Activated T-cell treated with anti-CD3 and anti-CD28 coated beads for 1 hour (primary cell): ENCODE measurements at regions not wholly inside any gene's neighbourhood (a gene's known extent, or its start where the extent isn't known, plus 50 kb on each side); places are given as distances from the start of the nearest gene placed in this dataset.
"Not testable (repeated sequence)": the region's sequence is repeated elsewhere in the genome, so short reads cannot be mapped to it uniquely, and the experiment has no call there.

ENCODE experiments used
- DNase-seq: peaks from one replicate; pipeline ENCODE4 v3.0.0-alpha.2; 2020; ENCODE audit warnings: low read depth

DNA sequence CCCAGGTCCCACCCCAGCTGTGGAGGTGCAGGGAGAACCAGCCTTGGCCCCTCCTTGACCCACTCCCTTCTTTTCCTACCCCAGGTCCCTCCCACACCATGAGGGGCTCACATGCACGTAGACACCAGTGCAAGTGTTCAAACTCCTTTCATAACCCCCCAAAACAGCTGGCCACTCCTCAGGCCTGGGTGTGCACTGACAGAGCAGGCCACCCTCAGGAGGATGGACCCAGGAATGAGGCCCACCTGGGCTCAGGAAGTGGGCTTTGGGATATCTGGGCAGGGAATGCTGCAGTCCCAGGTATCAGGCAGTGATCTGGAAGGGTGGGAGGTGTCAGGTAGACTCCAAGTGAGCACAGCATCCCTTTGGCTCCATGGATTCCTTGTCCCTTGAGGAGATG lies 723.8 kb downstream of the MATN1 start:
- no peak for DNase-seq

DNA sequence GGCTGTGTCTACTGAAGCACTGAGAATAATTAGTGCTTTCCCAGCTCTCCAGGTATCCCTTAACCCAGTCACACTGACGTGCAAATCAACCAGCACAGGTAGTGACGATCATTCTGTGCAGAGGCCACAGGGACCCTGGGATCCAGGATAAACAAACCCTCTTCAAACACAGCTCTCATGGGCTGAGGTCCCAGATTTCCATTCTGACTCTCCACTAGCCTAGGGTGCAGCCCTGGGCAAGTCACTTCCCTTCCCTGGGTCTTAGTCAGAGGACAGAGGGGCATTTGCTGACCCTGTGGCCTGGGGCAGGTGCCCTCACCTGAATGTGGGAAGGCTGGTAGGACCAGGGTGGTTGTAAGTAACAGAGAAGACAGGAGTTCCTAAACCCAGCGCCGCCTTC lies 724.7 kb downstream of the MATN1 start:
- DNase-seq: no peak

DNA sequence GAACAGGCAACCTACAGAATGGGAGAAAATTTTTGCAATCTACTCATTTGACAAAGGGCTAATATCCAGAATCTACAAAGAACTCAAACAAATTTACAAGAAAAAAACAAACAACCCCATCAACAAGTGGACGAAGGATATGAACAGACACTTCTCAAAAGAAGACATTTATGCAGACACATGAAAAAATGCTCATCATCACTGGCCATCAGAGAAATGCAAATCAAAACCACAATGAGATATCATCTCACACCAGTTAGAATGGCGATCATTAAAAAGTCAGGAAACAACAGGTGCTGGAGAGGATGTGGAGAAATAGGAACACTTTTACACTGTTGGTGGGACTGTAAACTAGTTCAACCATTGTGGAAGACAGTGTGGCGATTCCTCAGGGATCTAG lies 725.6 kb downstream of the MATN1 start:
- not testable (repeated sequence) for DNase-seq

DNA sequence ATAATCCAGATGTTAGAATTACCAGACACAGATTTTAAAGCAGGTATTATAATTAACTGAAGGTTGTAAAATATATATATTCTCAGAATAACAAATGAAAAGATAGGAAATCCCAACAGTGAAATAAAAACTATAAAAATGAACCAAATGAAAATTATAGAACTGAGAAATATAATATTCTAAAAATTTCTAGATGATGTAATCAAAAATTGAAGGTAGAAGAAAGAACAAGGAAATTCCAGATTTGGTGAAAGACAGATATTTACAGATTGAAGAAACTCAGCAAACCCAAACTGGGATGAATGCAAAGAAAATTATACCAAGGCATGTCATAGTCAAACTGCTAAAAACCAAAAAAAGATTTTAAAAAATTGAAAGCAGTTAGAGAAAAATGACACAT lies 729.4 kb downstream of the MATN1 start:
- no peak for DNase-seq

DNA sequence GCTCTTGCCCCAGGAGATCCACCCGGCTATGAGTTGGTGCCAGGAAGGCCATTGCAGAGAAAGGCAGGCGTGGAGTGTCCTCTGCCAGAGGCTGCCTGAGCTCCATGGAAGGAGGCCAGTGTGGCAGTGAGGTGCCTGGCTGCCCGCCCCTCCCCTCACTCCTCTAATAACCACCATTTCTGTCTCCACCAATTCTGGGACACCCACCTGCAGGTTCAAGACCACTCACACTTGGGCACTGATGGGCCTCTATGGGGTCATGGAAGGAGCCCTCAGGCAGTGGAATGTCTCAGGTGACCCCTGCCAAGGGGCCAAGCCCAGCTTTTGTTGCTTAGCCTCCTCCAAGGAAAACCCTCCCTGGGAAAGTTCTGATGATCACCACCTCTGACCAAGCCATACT lies 731.6 kb downstream of the MATN1 start:
- no peak for DNase-seq

DNA sequence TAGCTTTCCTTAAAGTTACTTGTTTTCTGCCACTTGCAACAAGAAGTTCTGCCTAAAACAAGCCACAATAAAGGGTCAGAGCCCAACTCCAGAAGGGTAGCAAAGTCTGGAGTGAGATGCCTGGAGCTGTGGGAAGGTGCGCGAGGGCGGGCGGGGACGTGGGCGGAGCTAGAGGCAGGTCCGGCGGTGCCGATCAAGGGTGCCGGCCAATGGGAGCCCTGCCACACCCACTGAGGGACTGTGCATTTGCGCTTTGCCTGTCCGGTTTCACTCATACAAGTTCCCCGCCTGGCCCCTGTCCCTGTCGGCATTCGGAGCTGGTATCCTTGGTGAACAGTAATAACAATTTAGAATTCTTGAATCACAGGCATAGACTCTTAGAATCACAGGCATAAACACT lies 732.4 kb downstream of the MATN1 start:
- DNase-seq: no peak

DNA sequence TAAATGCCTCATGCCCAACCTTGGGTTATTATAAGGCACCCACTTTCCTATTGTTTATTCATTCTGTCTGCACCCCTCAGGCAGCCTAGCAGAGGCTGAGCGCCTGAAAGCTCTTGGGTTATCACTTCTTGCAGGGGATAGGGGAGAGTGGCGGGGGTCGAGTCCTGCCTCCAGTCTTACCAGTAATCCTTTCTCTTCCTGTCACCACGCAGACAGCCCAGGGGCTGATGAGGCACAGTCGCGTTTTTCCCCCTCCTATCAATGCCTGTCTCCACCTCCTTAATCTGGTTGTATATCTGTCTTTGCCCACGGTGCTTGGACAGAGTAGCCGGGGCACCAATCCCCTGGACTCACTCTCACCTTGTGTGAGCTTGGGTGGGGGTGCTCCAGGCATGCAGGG lies 733.1 kb downstream of the MATN1 start:
- DNase-seq: no peak

DNA sequence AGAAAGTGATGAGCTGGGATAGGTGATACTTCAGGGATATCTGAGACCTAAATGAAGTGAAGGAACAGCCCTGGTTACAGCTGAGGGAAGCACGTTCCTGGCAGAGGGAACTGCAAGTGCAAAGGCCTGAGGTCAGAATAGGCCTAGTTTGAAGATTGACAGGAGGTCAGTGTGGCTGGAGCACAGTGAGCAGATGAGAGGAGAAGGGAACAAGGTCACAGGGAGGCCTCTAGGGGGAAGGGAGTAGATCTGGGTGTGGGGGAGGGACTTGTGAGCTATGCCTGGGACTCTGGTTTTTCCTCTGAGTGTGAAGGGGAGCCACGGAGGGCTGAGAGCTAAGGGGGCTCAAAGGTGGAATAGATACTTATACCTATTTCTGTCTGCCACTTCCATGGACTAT lies 736.4 kb downstream of the MATN1 start:
- DNase-seq: no peak

DNA sequence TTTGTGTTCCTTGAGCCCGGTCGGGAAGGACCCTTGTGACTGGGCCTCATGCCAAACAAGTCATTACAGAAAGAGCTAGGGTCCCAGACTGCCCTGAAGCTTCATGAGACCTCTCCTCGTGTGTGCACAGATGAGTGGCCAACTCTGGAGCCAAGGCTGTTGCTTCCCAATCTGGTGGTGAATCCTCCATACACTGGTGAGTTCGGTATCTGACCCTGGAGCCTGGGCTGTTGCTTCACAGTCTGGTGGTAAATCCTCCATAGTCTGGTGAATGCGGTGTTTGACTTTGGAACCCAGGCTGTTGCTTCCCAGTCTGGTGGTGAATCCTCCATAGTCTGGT lies 737.8 kb downstream of the MATN1 start:
- no peak for DNase-seq

DNA sequence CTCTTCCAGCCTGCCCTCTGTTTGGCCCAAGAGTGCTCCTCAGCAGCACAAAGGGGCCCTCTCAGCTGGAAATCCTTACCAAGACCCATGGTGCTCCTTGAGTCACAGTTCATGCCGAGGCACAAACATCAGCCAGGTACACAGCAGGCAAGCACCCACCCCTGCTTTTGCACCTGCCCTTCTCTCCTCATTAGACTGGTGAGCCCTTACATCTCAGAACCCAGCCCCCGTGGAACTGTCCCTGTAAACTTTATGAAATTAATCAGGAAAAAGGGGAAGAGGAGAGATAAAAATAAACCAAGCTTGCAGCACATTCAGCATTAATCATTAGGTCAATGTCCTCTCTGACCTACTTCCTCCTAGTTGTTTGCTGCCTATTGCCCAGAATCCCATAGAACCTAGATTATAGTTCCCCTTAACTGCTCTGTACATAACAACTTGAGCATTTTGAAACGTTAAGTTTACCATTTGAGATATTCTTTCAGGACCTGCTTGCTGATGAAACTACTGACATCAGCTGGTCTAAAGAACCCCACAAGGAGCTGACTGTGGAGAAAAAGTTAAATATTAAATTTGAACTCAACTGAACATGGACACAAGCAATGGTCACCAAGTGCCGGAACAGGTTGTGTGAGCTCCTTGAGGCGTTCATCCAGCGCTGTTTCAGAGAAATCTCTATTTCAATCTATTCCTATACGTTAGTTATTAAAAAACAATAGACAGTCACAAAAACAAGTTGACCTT lies 738.4 kb downstream of the MATN1 start:
- DNase-seq: no peak

DNA sequence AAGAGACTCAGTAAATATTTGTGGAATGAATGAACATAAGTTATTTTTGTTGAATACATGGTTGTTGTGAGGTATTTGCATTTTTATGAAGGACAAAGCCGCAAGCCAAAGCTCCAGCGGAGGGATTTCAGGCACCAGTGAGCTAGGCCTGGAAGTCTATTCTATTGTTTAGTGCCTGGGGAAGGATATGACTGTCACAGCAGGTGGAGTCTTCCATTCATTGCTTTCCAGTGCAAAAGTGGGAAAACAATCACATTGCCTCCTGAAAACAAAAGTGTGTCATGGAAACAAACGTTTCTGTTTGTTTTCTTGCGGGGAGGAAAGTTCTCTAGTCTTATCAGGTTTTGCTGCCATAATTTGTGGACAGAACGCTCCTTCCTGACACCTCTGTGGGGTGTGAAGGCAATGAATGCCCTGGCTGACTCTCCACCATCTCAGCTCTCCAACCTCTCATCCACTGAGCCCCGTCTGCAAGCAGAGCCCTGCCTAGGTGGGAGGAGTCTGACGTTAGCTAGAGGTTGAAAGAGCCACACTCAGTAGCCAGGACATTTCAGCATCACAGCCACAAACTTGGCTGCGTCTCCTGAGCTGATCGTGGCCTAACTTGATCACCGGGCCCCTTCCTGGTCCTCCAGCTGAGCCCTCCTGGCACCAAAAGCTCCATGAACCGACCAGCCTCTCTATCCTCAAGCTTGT lies 739.1 kb downstream of the MATN1 start:
- DNase-seq: no peak

DNA sequence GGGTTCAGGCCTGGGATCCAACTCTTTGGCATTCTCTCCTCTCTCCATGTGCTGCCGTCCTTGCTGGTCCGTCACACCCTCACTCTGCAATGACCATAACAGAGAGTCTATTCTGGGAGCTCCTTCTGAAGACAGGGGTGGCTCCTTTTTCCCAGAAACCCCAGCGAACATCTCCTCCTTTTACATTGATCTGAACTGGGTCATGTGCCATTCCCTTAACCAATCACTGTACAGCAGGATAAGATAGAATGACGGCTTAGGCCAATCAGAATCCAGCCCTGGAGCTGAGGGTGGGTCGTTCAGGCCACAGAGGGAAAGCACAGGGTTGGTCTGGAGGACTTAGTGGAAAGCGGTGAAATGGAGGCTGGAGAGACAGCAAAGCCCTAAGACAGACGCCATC lies 740.1 kb downstream of the MATN1 start:
- DNase-seq: no peak

DNA sequence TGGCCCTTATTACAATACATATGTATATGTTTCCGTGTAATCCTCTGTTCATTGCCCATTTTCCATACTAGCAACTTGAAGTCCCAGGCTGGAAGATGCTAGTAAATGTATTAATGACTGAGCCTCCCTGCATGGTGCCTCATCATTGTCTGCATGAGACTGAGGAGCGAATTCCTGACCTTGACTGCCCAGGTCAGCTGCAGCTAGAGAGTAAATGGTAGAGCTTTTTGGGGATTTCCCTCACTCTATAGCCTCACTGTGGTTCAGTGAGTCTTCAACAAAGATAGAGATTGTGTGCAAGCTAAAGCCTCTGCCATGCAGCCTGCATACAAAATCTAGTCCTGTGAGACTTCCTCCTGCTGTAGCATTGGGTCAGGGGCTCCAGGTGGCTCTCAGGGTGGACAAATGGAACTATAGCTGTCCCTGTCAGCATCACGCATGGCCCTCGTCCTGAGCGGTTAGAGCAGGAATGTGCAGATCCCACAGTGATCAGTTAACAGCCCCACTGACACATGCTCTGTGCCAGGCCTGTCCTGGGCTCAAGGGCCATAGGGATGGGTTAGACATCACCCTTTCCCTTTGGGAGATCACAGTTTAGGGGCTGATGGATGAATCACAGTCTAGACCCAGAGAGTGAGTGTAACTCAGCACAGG lies 741.7 kb downstream of the MATN1 start:
- no peak for DNase-seq

DNA sequence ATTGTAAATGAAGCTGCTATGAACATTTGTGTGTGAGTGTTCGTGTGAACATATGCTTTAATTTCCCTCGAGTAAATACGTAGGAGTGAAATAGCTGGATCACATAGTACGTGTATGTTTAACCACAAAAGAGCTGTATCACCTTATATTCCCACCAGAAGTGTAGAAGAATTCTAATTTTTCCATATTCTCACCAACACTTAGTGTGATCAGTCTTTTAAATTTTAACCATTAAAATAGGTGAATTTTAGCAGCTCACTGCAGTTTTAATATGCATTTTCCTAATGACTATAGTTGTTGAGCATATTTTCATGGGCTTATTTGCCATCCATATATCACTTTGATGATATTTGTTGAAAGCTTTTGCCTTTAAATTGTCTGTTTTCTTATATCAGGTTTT lies 741.2 kb downstream of the PTPRU start:
- no peak for DNase-seq

DNA sequence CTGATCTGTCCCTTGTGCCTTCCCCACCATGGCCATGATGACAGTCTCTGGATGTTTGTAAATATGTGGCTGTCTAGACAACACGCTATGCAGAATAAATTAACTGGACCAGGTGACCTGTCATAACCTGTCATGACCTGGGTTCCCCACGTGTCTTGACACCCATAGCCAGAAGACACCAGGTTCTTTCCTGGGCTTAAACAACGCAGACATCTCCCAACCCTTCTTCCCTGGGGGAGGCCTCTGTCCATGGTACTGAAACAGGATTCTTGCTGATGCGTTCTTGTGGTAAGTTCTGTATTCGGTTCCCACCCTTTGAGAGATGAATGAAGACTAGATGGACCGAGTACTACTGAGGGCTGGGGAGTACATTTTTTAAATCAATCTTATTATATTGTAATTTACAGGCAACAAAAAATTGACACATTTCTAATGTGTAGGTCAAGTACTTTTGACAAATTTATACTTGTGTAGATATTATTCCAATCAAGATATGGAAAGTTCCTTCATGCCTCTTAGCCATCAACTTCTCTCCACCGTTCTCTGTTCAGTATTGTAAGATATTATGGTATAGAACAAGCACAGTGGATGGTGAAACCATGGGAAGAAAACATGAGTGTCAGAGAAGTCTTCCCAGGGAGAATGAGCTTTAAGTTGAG lies 738.8 kb downstream of the PTPRU start:
- no peak for DNase-seq

DNA sequence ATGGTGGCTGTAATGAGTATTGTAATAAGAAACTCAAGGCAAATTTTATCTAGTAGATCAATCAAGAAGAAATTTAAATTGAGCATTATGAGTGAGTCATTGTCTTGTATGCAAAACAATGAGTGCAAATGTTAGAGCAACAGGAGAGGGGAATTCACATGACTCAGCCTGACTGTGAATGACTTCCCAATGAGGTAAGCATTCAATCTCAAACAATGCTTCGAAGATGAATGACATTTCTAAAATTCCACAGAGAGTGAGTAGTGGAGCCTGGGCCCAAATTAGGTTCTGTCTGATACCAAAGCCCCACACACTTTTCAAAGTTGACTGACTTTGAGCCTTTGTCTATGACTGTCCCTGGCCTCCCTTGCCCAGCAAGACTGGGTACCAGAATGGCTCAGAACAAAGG lies 738.0 kb downstream of the PTPRU start:
- no peak for DNase-seq

DNA sequence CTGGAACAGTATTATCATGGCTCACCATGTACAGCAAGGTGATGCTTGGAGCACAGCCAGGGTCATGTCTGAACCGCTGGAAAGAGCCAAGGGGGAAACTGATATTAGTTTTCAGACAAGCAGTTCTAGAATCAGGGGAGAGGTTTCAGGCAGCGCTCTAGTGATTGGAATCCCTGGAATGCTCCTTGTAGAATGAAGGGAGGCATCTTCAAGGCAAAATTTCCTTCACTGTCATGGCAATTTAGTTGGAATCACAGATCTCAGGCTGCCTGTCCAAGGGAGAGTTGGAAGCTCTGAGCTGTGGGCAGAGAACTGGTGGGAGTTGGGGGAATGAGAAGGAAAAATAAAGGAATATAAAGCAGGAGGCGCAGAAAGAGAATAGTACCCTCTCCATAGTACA lies 737.1 kb downstream of the PTPRU start:
- DNase-seq: no peak

DNA sequence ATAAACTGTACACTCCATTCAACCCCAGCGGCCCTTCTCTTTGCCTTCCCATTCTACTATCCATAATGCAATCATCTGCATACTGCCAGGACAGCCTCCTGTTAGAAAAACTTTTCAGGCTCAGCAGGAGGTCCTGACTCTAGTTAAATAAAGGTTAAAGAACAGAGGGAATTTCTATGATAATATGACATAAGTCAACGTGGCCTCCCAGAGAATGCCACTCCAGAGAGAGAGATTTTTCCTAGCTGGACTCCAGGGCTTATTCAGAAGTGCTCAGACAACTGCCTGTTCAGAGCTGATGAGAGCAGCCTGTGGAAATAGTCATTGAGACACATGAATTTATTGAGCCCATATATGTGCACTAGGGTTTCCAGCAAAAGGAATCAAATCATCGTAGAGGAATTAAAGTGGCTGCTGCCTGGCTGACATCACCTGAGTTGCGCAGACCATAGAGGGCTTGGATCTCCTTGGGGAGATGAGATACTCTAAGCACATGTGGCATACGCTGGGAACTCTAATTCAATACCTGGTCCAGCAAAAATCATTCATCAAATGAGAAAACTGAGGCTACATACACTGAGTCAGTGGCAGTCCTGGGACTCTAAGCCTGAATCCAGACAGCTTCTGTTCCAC lies 736.2 kb downstream of the PTPRU start:
- no peak for DNase-seq

DNA sequence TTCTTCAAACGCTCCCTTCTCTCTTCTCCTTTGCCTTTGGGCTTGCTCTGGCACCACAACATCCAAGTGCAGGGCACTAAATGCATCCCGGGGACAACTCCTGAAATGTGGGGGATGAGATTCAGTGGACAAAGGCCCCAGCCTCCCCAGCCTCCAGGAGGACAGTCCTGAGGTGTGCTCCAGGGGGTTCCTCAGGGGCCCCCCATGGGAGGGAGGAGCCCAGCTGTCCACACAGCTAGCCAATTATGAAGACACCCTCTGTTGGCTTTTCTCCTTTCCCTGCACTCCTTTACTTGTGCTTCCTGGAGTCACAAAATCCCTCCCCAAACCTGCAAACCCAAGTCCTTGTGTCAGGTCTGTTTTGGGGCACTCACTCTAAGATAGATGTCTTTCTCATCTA lies 735.4 kb downstream of the PTPRU start:
- no peak for DNase-seq

DNA sequence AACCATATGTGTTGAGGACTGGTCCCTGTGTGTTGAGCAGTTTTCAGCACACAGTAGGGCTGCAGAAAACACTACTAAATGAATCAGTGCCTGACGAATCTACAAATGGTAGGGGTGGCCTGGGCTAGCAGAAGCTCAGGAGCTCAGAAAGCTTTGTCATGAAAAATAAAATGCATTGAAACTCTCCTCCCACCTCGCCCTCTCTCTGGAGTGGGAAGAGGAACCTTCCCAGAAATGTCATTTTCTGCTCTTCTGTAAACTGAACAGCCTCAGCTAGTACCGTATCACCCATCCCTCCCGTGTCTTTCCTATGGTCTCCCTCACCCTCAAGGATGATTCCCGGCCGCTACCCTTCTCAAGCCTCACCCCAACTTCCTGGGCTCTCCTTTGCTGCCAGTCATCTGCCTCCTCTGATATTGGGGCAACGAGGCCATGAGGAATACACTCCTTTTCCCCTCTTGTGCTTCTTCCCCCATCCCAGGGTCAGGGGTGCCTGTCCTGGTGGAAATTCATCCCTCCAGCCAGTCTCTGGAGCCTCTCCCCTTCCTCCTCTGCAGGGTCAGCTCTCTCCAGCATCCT lies 734.5 kb downstream of the PTPRU start:
- DNase-seq: no peak

DNA sequence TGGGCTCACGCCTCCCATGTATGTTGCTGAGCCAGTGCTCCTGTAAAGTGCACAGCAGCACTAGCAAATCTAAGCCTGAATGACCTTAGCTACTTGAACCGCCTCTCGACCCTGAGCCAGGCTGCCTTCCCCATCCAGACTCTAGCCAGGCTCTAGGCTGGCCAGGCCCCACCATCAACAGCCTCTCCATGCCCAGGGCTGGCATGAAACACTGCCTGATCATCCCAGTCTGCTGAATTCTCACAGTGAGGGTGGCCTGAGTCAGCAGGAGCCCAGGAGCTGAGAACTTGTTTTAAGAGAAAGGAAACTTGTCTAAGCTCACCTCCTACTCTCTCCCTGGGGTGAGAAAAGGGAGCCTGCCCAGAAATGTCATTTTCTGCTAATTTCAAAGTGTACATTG lies 733.3 kb downstream of the PTPRU start:
- DNase-seq: no peak

DNA sequence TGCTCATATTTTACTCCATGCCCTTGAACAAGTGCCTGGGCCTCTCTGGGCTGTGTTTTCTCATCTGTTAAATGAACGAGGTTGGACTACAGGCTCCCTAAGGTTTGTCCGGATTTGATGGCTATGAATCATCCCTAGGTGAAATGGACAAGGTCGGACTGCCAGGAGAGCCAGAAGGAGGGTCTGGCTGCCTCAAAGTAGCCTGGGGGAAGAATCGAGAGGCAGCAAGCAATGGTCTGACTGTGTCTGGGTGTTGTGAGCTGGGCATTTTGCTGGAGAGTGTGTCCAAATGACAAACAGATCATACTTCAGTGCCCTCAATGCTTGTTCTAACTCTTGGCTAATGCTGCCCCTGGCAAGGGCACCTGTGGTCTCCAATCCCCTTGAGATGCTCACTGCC lies 730.9 kb downstream of the PTPRU start:
- no peak for DNase-seq
